ENCODE measurements at regions not wholly inside any gene's neighbourhood (a gene's known extent, or its start where the extent isn't known, plus 50 kb on each side); places are given as distances from the start of the nearest gene placed in this dataset.

- peaks cover 0 to 35% of the 10 kb centered on the region in 2 experiments; a peak in 2 of 4 replicates for H3K4me1 ChIP-seq (ENCODE audit: control insufficient read depth in 1 of 2, insufficient read depth in 2 of 2, low read depth in 1 of 2, low read length in 1 of 2)
- ChIA-PET CTCF (no interaction called here), POLR2A (no interaction called here)
- 30% methylated on average over 4 of the region's 4 CpGs for WGBS (ENCODE audit: low lambda C conversion rate)
- H3F3A ChIP-seq (replicated peaks; ENCODE audit: insufficient read depth): peaks cover 46% of the 10 kb centered on the region
- no peaks in the 10 kb centered on the region for H3K79me2 ChIP-seq (ENCODE audit: insufficient read depth)
- H3K4me3 ChIP-seq (ENCODE audit: low read depth in 2 of 2, low read length in 1 of 2): no peak overlapping the region
- H3K27me3 ChIP-seq (ENCODE audit: insufficient read depth): no peaks in the 10 kb centered on the region
- peak overlapping the region; percentile 3; the same call in 1 of the 2 replicates for H2AFZ ChIP-seq (ENCODE audit: low read depth)
- no peaks in the 10 kb centered on the region for H3K36me3 ChIP-seq (replicated peaks in 1 of 2; ENCODE audit: control insufficient read depth in 1 of 2, insufficient read depth in 2 of 2, low read length in 1 of 2)
- no peak overlapping the region for H3K9ac ChIP-seq
- no peaks in the 10 kb centered on the region for H3K9me3 ChIP-seq
- H3K9me2 ChIP-seq: no peaks in the 10 kb centered on the region
- H4K20me1 ChIP-seq (ENCODE audit: insufficient read depth): no peaks in the 10 kb centered on the region
- no peak for TF ChIP-seq RAD21 (IDR thresholded peaks at IDR 0.05; ENCODE audit: low read length)
- TF ChIP-seq TCF12 (IDR thresholded peaks at IDR 0.05): no peak
- no peak for TF ChIP-seq CHD2 (IDR thresholded peaks at IDR 0.05; ENCODE audit: low read length, partially characterized antibody)
- no peak for DNase-seq
- peak overlapping the region in 1 of 2 experiments; percentile 72; a peak in 2 of 4 replicates for H3K27ac ChIP-seq (ENCODE audit: low read depth in 2 of 2, low read length in 1 of 2)
- no peak overlapping the region for H3K4me2 ChIP-seq
These were observed 196.7 kb upstream of the ADRA1D start for GRCh38 chr20:4445784-4446183.

GRCh38 chr20:4445331-4445730 lies 196.2 kb upstream of the ADRA1D start:
- POLR2A ChIA-PET: no interaction called here
- H3K4me1 ChIP-seq (ENCODE audit: control insufficient read depth in 1 of 2, insufficient read depth in 2 of 2, low read depth in 1 of 2, low read length in 1 of 2): peaks cover 0 to 30% of the 10 kb centered on the region in 2 experiments; a peak in 2 of 4 replicates
- CTCF ChIA-PET: no interaction called here
- no peaks in the 10 kb centered on the region for H4K20me1 ChIP-seq (ENCODE audit: insufficient read depth)
- H3K4me2 ChIP-seq: 0 out of 2 replicates have a peak overlapping the region, but pooled peaks have one; percentile 22
- no peaks in the 10 kb centered on the region for H3K36me3 ChIP-seq (replicated peaks in 1 of 2; ENCODE audit: control insufficient read depth in 1 of 2, insufficient read depth in 2 of 2, low read length in 1 of 2)
- H3K79me2 ChIP-seq (ENCODE audit: insufficient read depth): no peaks in the 10 kb centered on the region
- H3K27me3 ChIP-seq (ENCODE audit: insufficient read depth): no peaks in the 10 kb centered on the region
- H3K9ac ChIP-seq: peak overlapping the region; percentile 51
- H2AFZ ChIP-seq (ENCODE audit: low read depth): peak overlapping the region; percentile 47; the same call in 1 of the 2 replicates
- peak overlapping the region in 1 of 2 experiments; percentile 72; a peak in 2 of 4 replicates for H3K27ac ChIP-seq (ENCODE audit: low read depth in 2 of 2, low read length in 1 of 2)
- no peaks in the 10 kb centered on the region for H3K9me2 ChIP-seq
- H3F3A ChIP-seq (replicated peaks; ENCODE audit: insufficient read depth): peaks cover 42% of the 10 kb centered on the region
- no peak for TF ChIP-seq ELF1 (IDR thresholded peaks at IDR 0.05)
- no peak for TF ChIP-seq NRF1 (IDR thresholded peaks at IDR 0.05; ENCODE audit: low read depth, low read length)
- TF ChIP-seq RFX5 (IDR thresholded peaks at IDR 0.05; ENCODE audit: low read length): no peak
- TF ChIP-seq RAD21 (IDR thresholded peaks at IDR 0.05; ENCODE audit: low read length): no peak
- TF ChIP-seq FOXJ3 (CRISPR knock-in tag; IDR thresholded peaks at IDR 0.05): no peak
- TF ChIP-seq GATA2 (CRISPR knock-in tag; IDR thresholded peaks at IDR 0.05): no peak
- TF ChIP-seq MAX (IDR thresholded peaks at IDR 0.05; ENCODE audit: low read depth): no peak
- no peak for TF ChIP-seq TAF1 (IDR thresholded peaks at IDR 0.05; ENCODE audit: borderline replicate concordance, low read depth, low read length)
- no peak for TF ChIP-seq CHD2 (IDR thresholded peaks at IDR 0.05; ENCODE audit: low read length, partially characterized antibody)
- no peak for TF ChIP-seq TCF12 (IDR thresholded peaks at IDR 0.05)
- no peak for TF ChIP-seq EZH2phosphoT487 (IDR thresholded peaks at IDR 0.05; ENCODE audit: borderline replicate concordance, low read depth)
- TF ChIP-seq USF1 (IDR thresholded peaks at IDR 0.05; ENCODE audit: borderline replicate concordance, low read depth): no peak
- no peak for TF ChIP-seq JUND (IDR thresholded peaks at IDR 0.05)
- no peak for TF ChIP-seq MXI1 (IDR thresholded peaks at IDR 0.05; ENCODE audit: low read depth, low read length)
- no peak for TF ChIP-seq FOSL2 (IDR thresholded peaks at IDR 0.05; ENCODE audit: borderline replicate concordance, low read depth)
- TF ChIP-seq GABPA (IDR thresholded peaks at IDR 0.05; ENCODE audit: low read depth): no peak
- TF ChIP-seq REST (IDR thresholded peaks at IDR 0.05; ENCODE audit: low read depth, low read length): no peak
- no peak for TF ChIP-seq EP300 (IDR thresholded peaks at IDR 0.05; ENCODE audit: borderline replicate concordance in 1 of 2, low read depth in 1 of 2, low read length in 1 of 2)
- no peak for TF ChIP-seq SMC3 (IDR thresholded peaks at IDR 0.05; ENCODE audit: low read depth, low read length)
- no peak for DNase-seq
- 29% methylated on average over 2 of the region's 2 CpGs for WGBS (ENCODE audit: low lambda C conversion rate)
- H3K4me3 ChIP-seq (ENCODE audit: low read depth in 2 of 2, low read length in 1 of 2): no peak overlapping the region
- no peaks in the 10 kb centered on the region for H3K9me3 ChIP-seq

Measured in SK-N-SH (cell line).